GM23338 (cell line): ENCODE measurements at regions not wholly inside any gene's neighbourhood (a gene's known extent, or its start where the extent isn't known, plus 50 kb on each side); places are given as distances from the start of the nearest gene placed in this dataset.

Experiments
- CTCF ChIP-seq, 2 experiments: fragments of 200-600 bp in 1 of 2; sonication (generic) in 1 of 2; conservative IDR thresholded peaks; 2 replicates each; pipeline versions ENCODE4 v1.5.1 to v1.6.1; 2016 to 2017; ENCODE audit warnings: antibody characterized with exemption in 2 of 2, low read depth in 2 of 2, mild to moderate bottlenecking in 2 of 2, moderate library complexity in 1 of 2
- EZH2 ChIP-seq: fragments of 200-600 bp; sonication (generic); IDR thresholded peaks from one replicate; pipeline ENCODE4 v1.8.0; 2017; ENCODE audit warnings: antibody characterized with exemption, mild to moderate bottlenecking, low read depth; ENCODE audit not compliant: unreplicated experiment
- EZH2phosphoT487 ChIP-seq: fragments of 200-600 bp; sonication (generic); IDR thresholded peaks from one replicate; pipeline ENCODE4 v1.8.1; 2018; ENCODE audit warnings: antibody characterized with exemption; ENCODE audit not compliant: unreplicated experiment
- ZNF331 ChIP-seq: fragments of 250-450 bp; sonication (Bioruptor Pico); IDR thresholded peaks from 2 replicates; pipeline ENCODE4 v1.5.0; 2020; ENCODE audit warnings: low read depth, mild to moderate bottlenecking, moderate library complexity

- TF ChIP-seq CTCF (conservative IDR thresholded peaks at IDR 0.05; ENCODE audit: low read depth in 2 of 2): no peak
- TF ChIP-seq ZNF331: no peak
- no peak for TF ChIP-seq EZH2
- no peak for TF ChIP-seq EZH2phosphoT487
Observed at GRCh38 chr10:90526721-90527120, 331.1 kb downstream of the HTR7 start.
